ENCODE measurements at regions not wholly inside any gene's neighbourhood (a gene's known extent, or its start where the extent isn't known, plus 50 kb on each side); places are given as distances from the start of the nearest gene placed in this dataset.

DNA sequence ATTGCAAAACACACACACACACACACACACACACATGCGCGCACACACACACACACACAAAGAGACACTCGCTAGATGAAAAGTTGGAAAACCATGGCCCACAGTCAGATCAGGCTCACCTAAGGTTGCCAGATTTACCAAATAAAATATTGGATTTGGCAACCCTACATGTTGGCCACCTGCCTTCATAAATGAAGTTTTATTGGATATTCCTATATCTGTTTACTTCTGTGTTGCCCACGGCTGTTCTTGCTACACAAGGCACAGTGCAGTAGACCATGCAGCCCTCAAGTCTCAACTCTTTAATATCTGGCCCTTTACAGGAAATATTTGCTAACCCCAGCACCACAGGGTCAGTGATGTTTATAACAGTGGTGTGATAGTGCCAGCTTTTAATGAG, 445.0 kb upstream of the PROK2 start:
- H3K36me3 ChIP-seq, result no peaks in the 10 kb centered on the region
- no peak overlapping the region for H3K27ac ChIP-seq
- DNase-seq, result peak in 1 of 3 donors; percentile 52
- intact Hi-C loops (cut with DNase I), result no loop called here
- TF ChIP-seq CTCF (IDR thresholded peaks at IDR 0.05), result no peak
- no peak for TF ChIP-seq POLR2A (IDR thresholded peaks at IDR 0.05)
- no peaks in the 10 kb centered on the region for H3K27me3 ChIP-seq
- peak; percentile 58 to 80 (median 68) for ATAC-seq
- 29% methylated on average over 4 of the region's 4 CpGs for WGBS (ENCODE audit: insufficient coverage, low coverage, low lambda C conversion rate, missing lambda C conversion rate)
- peaks cover 0 to 4% (median 0%) of the 10 kb centered on the region in 4 donors for H3K9me3 ChIP-seq
- H3K4me3 ChIP-seq, result no peak overlapping the region
- H3K4me1 ChIP-seq, result peaks cover 0 to 14% (median 0%) of the 10 kb centered on the region in 4 donors

DNA sequence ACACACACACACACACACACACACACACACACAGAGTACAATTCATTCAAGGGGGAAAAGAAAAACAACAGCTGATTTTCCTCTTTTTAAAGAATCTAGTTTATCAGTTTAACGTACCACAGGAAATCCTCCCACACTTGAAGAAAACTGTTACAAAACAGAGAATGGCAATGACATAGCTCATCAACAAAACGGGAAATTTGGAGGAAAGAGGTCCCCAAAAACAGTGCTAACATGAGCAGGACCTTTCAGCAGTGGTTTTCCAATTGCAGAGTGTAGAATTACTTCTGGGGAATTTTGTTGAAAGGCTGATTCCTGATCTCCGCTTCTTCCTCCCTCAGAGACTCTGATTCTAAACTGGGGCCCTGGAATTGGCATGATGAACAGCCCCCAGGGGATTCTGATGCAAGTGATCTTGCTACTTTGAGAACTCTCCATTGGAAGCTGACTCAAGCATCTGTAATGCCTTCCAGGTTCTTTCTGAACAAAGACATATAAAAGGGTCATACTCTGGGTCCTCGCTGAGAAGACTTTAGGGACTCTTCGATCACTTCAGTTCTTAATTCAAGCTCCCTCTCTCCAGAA, 442.6 kb upstream of the PROK2 start:
- DNase-seq (no peak), ATAC-seq (no peak)
- WGBS (ENCODE audit: insufficient coverage, low coverage, low lambda C conversion rate, missing lambda C conversion rate), result 69% methylated on average over 5 of the region's 5 CpGs
- TF ChIP-seq POLR2A (IDR thresholded peaks at IDR 0.05) (no peak), CTCF (IDR thresholded peaks at IDR 0.05) (no peak)
- Histone ChIP-seq H3K4me3 (no peak overlapping the region), H3K27ac (no peak overlapping the region), H3K4me1 (peaks cover 0 to 14% (median 0%) of the 10 kb centered on the region in 4 donors), H3K36me3 (no peaks in the 10 kb centered on the region), H3K27me3 (no peaks in the 10 kb centered on the region), H3K9me3 (peaks cover 0 to 14% (median 0%) of the 10 kb centered on the region in 4 donors)
- intact Hi-C loops (cut with DNase I), result no loop called here

- no peaks in the 10 kb centered on the region for H3K36me3 ChIP-seq
- TF ChIP-seq CTCF (IDR thresholded peaks at IDR 0.05) (no peak), POLR2A (IDR thresholded peaks at IDR 0.05) (no peak)
- H3K27ac ChIP-seq, result no peak overlapping the region
- 90% methylated on average over 2 of the region's 2 CpGs for WGBS (ENCODE audit: insufficient coverage, low coverage, low lambda C conversion rate, missing lambda C conversion rate)
- H3K27me3 ChIP-seq, result no peaks in the 10 kb centered on the region
- DNase-seq (no peak), ATAC-seq (no peak)
- intact Hi-C loops (cut with DNase I), result no loop called here
- H3K9me3 ChIP-seq, result peaks cover 0 to 14% (median 0%) of the 10 kb centered on the region in 4 donors
- no peak overlapping the region for H3K4me3 ChIP-seq
- peaks cover 0 to 8% (median 0%) of the 10 kb centered on the region in 4 donors for H3K4me1 ChIP-seq
Observed at GRCh38 chr3:72224804-72225509, 440.0 kb upstream of the PROK2 start.

DNA sequence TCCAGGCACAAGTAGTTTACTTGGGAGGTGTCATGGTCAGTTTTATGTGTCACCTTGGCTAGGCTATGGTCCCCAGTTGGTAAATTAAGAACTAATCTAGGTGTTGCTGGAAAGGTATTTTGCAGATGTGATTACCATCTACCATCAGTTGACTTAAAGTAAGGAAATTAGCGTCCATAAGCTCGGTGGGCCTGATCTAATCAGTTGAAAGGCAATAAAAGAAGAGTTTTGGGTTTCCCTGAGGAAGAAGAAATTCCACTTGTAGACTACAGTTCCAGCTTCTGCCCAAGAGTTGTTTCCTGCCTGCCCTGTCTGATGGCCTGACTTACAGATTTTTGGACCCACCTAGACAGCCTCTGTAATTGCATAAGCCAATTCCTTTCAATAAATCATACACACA, 438.7 kb upstream of the PROK2 start:
- no peak overlapping the region for H3K4me3 ChIP-seq
- DNase-seq, result no peak
- no peaks in the 10 kb centered on the region for H3K27me3 ChIP-seq
- H3K9me3 ChIP-seq, result peaks cover 0 to 14% (median 0%) of the 10 kb centered on the region in 4 donors
- no peaks in the 10 kb centered on the region for H3K4me1 ChIP-seq
- TF ChIP-seq CTCF (IDR thresholded peaks at IDR 0.05), result no peak
- TF ChIP-seq POLR2A (IDR thresholded peaks at IDR 0.05), result no peak
- H3K27ac ChIP-seq, result no peak overlapping the region
- WGBS (ENCODE audit: insufficient coverage, low coverage, low lambda C conversion rate, missing lambda C conversion rate), result 89% methylated on average over 2 of the region's 2 CpGs
- H3K36me3 ChIP-seq, result no peaks in the 10 kb centered on the region
- no peak for ATAC-seq
- intact Hi-C loops (cut with DNase I), result no loop called here

All from right lobe of liver (tissue), 6 donors.